CD4-positive, alpha-beta T cell treated with Interleukin-15 for 4 hours (primary cell): ENCODE measurements at regions not wholly inside any gene's neighbourhood (a gene's known extent, or its start where the extent isn't known, plus 50 kb on each side); places are given as distances from the start of the nearest gene placed in this dataset.

Experiments
- DNase-seq: peaks from one replicate; pipeline ENCODE4 v3.0.0-alpha.2; 2020; ENCODE audit warnings: low spot score

GRCh38 chr6:133583907-133584427 lies 304.9 kb upstream of the TCF21 start:
- no peak for DNase-seq

GRCh38 chr6:133584823-133585222 lies 304.1 kb upstream of the TCF21 start:
- DNase-seq: no peak

GRCh38 chr6:133585978-133586377 lies 302.9 kb upstream of the TCF21 start:
- DNase-seq: no peak

- no peak for DNase-seq
Measured at GRCh38 chr6:133587546-133588160, 301.3 kb upstream of the TCF21 start.

GRCh38 chr6:133590196-133590595 lies 298.7 kb upstream of the TCF21 start:
- no peak for DNase-seq

GRCh38 chr6:133590814-133591213 lies 298.1 kb upstream of the TCF21 start:
- no peak for DNase-seq

GRCh38 chr6:133591275-133591674 lies 297.6 kb upstream of the TCF21 start:
- DNase-seq: no peak

- no peak for DNase-seq
Measured at GRCh38 chr6:133594652-133595110, 294.2 kb upstream of the TCF21 start.

- no peak for DNase-seq
Measured at GRCh38 chr6:133595111-133595761, 293.7 kb upstream of the TCF21 start.

- DNase-seq: no peak
Measured at GRCh38 chr6:133606852-133607251, 282.1 kb upstream of the TCF21 start.

- DNase-seq: no peak
Measured at GRCh38 chr6:133608620-133609019, 280.3 kb upstream of the TCF21 start.

GRCh38 chr6:133609415-133610226 lies 279.3 kb upstream of the TCF21 start:
- no peak for DNase-seq

GRCh38 chr6:133610227-133610840 lies 278.6 kb upstream of the TCF21 start:
- no peak for DNase-seq

GRCh38 chr6:133610971-133611370 lies 277.9 kb upstream of the TCF21 start:
- no peak for DNase-seq

- no peak for DNase-seq
Measured at GRCh38 chr6:133612459-133612858, 276.5 kb upstream of the TCF21 start.

GRCh38 chr6:133613211-133613610 lies 275.7 kb upstream of the TCF21 start:
- no peak for DNase-seq

GRCh38 chr6:133621751-133622150 lies 267.2 kb upstream of the TCF21 start:
- DNase-seq: no peak

- no peak for DNase-seq
Measured at GRCh38 chr6:133623065-133623464, 265.8 kb upstream of the TCF21 start.

- no peak for DNase-seq
Measured at GRCh38 chr6:133623621-133624020, 265.3 kb upstream of the TCF21 start.

GRCh38 chr6:133626096-133626666 lies 262.7 kb upstream of the TCF21 start:
- DNase-seq: no peak

- no peak for DNase-seq
Measured at GRCh38 chr6:133629970-133630369, 258.9 kb upstream of the TCF21 start.

GRCh38 chr6:133630651-133631050 lies 258.3 kb upstream of the TCF21 start:
- DNase-seq: no peak
